HG02981 (cell line): ENCODE measurements at regions not wholly inside any gene's neighbourhood (a gene's known extent, or its start where the extent isn't known, plus 50 kb on each side); places are given as distances from the start of the nearest gene placed in this dataset.
"Not testable (repeated sequence)": the region's sequence is repeated elsewhere in the genome, so short reads cannot be mapped to it uniquely, and the experiment has no call there.

Source experiments
- ATAC-seq: cut with Tn5 transposase; IDR thresholded peaks from one replicate; pipeline ENCODE4 v1.9.1; 2021; ENCODE audit warnings: mild to moderate bottlenecking, moderate library complexity; ENCODE audit not compliant: unreplicated experiment

DNA sequence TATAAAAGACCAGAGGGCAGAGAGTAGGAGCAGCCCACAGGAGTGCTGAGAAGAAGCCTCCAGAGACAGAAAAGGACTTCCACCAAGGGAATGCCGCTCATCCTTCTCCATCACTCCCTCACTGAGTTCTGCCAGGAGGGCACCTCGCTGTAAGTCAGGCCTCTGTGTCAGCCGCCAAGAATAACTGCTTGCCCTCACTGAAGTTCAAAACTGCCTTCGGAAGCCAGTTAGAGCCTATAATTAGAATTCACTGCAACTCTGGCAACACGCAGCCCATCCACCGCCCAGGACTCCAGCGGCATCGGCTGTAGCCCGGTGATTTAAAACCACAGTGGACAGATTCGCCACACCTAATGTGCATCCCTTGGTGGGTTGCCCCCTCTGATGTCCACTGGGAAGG, 281.8 kb upstream of the ZNF507 start:
- ATAC-seq: no peak

DNA sequence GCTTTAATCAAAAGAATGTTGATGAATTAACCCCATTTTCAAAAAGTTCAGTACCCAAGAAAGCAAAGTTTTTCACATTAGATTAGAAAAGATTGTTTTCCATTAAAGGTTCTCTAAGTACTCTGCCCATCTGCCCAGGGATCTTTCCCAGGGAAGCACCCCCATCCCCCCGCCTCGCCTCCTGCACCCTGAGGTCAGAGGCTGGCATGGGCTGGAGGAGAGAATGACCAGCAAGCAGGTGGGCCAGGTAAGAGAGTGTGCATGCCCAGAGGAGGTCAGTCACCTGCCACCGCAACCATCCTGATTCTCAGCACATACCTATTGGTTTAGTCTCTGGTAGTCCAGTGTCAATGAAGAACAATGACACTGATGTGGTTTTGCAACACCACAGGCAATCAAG, 279.4 kb upstream of the ZNF507 start:
- ATAC-seq: no peak

DNA sequence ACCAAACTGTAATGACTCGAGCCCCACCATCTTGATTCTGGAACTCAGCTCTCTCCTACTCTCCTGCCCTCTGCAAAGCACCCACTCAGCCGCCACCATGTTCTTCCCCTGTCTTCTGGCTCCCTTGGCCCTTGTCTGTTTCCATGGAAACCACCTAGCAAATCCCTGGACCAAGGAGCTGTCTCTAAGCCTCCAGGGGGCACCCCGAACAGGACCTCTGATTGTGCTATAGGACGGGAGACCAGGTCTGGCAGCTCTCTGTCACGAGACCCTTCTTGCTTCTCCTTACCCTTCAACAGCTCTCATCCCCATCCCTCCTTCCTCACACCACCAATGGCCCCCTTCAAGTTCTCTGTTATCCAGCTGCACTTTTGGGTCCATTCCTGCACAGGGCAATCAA, 277.7 kb upstream of the ZNF507 start:
- no peak for ATAC-seq

DNA sequence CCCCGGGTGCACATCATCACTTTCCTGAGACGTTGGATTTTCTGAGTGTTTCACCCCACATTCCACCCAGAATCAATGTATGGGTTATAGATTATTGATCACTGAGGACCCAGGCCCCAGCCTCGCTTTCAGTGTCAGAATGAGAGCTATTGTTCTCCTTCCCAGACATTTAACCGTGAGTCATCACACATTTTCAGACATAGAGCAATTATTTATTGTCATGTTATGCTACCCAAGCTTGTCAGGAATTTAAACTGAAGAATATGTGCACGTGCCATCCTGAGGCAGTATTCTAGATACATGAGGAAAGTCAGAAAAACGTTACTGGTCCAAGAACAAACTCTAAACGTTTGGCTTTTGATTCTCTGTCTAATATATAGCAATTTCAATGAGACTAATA, 276.6 kb upstream of the ZNF507 start:
- ATAC-seq: no peak

DNA sequence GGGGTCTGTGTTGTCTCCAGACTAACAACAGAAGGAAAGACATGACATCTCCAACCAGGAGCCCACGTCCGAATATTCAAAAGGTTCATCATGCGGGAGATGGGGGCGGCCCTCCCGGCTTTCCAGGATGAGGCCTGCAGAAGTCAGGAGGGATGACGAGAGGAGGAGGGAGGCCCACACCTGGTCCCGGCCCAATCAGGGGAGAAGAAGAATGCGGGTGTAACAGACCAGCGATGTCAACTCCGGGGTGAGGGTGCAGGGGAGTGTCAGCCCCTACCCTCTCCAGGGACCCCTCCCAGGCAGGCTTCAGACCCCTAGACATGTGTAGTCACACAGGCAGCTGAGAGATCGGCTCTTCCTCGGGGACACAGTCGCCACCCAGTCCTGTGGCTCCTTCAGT, 275.3 kb upstream of the ZNF507 start:
- no peak for ATAC-seq

DNA sequence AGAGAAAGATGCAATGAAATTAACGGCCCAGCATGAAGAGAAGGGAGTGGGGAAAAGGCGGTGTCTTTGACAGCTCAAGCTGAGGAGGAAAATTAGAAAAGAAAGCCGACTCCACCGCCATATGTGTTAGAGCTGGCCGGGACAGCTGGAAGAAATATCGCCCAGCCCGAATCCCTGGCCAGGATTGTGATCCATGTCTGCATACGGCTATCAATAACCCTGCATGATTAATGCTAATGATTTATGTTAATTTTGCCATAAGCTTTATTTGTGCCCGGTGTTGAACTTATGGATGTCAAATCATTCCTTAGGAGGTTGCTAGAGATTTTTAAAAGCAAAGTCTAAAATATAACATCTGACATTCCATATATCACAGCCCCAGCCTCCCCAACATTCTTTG, 263.4 kb upstream of the ZNF507 start:
- ATAC-seq: no peak

DNA sequence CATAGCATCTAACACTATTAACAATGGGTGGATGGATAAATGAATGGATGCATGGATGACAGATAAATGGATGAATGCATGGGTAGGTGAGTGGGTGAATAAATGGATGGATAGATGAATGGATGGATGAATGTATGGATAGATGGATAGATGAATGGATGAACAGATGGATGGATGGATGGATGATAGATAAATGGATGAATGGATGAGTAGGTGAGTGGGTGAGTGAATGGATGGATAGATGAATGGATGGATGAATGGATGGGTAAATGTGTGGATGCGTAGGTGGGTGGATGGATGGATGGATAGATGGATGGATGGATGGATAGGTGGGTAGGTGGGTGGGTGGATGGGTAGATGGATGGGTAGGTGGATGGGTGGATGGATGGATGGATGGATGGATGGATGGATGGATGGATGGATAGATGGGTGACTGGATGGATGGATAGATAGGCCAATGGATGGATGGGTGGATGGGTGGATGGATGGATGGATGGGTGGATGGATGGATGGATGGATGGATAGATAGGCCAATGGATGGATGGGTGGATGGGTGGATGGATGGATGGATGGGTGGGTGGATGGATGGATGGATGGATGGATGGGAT, 260.6 kb upstream of the ZNF507 start:
- not testable (repeated sequence) for ATAC-seq

DNA sequence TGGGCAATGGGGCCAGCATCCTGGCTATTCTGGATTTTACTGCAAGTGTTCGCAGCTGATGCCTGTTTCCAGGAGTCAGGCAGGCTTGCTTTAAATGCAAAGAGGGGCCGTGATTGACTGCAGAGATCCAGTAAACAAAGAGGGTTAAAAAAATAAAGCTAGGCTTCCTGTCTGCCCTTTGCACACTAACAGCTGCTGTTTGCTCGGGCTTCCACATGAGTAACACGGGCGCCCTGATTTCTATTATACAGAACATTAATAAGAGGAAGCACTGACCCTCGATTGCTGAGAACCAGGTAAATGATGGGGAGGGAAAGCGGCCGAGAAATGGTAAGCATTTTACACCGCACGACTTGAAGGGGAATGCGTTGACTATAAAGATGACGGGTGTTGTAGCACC, 254.2 kb upstream of the ZNF507 start:
- ATAC-seq: no peak

DNA sequence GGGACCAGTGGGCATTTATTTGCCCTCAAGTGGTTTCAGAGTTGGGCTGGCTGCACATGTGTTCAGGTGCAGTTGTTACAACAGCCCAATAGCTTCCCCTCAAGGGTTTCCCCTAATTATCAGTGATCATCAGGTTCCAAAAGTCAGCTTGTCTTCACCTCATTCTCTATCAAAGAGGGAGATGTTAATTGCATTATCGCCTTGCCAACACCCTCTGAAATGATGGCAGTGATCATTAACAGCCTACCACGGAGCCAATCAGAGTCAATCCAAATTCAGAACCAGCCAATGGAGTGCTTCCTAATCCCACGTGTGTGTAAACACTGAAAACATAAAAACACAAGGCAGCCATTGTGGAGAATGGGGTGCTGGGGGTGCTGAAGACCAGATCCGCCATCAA, 248.4 kb upstream of the ZNF507 start:
- ATAC-seq: no peak

DNA sequence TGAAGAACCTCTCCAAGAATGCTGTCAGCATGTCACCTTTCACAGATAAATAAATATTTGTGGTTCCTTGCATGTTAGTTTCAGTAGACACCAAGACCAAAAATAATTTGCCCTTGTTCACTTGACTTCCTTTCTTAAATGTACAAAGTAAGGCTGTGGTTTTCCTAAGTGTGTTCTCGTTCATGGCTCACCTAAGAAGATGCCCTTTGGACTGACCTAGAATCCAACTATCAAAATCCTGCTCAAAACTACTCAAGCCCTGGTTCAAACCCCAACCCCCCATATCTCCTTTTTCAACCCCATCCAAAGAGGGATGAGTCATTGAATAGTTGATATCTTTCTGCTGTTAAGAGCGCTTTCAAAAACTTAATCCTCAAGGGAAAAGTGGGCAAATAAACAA, 247.8 kb upstream of the ZNF507 start:
- no peak for ATAC-seq

DNA sequence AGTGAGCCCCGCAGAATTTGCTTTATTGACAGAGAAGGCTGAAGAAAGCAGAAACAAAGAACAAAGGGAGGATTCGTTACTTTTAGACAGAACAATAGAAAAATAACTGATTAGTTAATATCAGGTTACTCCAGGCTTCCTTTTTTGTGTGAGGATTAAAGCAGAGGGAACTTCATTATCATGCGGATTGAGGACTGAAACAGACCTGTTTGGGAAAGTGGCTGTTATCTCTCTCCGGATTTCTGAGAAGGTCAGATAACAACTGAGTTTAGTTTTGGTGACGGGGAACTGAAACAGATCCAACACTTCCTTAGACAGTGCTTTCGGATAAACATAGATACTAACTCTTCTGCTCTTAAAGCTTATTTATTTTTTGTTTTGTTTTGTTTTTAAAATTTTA, 246.4 kb upstream of the ZNF507 start:
- no peak for ATAC-seq

DNA sequence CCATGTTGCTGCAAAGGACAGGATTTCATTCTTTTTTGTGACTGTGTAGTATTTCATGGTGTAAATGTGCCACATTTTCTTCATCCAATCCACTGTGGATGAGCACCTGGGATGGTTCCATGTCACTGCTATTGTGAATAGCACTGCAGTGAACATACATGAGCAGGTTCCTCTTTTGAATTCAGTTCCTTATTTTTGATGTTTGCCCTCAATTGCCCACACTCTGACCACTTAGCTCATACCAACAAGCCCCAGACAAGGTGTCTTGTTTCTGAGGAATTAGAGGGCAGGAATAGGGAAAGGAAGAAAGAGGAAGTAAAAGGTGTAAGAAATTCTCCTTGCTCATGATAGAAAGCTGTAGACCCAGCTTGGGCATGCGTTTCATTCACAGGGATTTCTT, 244.2 kb upstream of the ZNF507 start:
- ATAC-seq: no peak

DNA sequence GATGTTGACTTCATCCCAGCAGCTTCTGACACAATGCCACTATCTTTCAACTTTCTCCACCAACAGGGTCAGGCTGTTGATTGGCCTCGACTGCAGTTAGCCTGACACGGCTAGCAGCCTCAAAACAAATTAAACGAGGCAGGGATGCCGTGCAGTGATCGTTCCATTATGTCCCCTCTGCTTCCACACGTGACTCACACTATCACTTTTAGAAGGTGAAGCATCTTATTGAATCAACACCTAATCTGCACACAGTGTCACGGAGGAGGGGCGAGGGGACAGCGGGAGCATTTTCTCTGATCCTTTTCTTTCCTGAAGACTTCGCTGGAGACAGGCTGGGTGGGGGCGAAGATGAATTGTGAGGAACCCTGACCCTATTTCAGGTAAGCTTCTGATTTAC, 241.9 kb upstream of the ZNF507 start:
- ATAC-seq: no peak

DNA sequence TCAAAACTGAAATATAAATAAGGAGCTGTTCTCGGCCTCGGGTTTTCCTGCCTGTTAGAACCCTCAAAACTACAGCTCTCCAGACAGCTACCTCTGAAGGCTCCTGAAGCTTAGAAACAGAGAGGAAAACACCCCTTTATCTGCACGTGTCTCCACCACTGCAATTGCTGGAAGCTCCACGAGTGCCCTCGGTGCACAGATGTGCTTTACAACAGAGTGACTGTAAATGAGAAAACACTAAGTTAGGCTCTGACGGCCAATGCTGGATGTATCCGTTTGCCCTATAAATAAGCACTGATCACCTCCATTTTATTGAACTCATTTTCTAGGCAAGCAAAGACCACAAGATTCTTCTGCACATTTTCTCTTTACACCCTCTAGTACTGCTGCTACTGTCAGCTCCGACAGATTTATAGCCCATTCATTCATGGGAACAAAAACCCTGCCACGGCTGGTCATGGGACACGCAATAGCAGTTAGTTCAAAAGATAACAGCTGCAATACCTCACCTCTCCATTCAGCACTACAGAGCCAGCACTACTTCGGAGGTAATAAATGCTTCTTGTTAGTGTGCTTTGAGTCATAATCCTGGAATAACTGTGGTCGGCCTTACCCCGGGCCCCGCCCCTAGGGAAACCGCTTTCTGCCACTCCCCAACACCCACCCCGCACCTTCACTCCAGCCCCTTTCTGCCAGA, 241.1 kb upstream of the ZNF507 start:
- ATAC-seq: no peak

DNA sequence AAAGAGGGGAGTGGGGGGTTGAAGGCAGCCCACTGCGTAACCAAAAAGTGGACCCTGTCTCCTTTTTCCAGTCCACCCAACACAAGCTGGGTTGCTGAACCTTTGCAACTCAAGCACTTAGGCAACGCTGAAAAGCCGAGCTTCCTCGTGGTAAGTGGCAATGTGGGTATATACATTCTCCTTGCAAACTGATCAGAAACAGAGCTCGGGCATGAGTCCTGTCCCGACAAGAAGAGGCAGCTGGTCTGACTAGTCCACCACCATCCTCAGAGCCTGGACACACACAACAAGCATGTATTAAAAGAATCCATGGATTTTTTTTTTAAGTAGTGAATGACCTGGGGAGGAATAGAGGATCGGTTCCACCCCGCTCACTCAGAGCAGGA, 240.6 kb upstream of the ZNF507 start:
- no peak for ATAC-seq

DNA sequence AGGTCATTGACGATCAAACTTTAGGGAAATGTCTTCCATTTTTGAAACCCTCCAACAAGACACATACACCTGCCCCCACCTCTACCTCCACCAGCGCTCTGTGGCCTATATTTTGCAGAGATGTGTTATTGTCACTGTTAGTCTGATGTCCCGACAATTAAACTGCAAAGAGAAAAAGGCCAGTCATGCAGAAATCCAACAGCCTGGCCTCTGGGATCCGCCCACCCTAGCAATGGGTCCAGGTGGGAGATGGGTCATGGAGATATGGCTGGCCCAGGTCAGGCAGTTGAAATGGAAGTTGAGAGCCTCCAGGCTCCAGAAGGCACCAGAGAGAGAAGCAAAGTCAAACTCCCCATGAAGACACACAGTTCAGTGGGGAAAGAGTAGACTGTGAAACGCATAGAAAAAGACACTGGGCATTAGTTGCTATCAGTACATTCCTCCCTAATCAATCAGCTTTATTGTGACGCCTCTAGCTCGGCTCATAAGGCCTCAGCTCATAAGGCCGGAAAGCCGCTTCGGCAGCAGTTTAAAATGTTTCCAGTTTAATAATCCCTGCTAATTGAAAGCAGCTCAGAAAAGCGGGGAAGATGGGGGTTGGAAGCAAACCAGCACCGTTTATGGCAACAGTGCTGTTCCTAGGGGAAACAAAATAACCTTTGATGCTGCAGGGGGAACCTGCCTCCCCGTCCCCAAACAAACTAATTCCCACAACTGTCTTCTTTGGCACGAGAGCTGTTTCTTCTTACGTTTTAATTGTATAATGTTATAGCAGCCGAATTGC, 239.7 kb upstream of the ZNF507 start:
- ATAC-seq: no peak

DNA sequence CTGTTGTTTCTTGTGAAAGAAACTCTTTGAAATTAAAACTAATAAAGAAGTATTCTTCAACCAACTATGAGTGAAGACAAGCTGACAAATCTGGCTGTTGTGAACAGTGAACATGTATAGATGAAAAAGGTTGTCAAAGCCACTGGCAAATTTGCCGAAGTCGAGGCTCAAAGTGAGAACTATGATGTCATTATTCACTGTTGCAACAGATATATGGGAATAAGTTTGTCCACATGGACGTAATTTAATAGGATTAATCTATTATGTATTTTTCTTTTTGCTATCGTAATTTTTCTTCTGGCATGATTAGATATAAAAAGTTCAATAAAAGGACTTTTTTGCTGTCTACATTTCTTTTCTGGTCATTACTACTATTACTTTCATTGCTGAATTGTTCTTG, 223.2 kb upstream of the ZNF507 start:
- no peak for ATAC-seq

DNA sequence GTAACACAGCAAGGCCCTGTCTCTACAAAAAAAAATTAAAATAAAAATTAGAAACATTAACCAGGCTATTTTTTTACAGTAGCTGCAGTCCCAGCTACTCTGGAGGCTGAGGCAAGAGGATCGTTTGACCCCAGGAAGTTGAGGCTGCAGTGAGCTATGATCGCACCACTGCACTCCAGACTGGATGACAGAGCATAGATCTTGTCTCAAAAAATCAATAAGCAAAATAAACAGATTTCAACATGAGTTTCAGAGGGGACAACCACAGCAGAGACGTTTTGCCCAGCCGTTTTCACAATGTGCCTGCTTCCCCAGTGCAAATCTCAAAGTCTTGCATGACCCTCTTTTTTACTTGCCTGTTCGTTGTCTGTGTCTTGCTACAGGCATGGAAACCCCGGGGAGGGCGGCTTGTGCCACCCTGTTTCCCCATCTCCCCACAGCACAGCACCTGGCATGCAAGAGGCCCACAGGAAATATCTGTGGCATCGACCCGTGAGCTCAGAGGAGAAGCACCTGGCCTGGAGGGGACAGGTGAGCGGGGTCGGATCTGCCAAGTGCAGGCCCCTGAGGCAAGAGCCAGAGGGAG, 222.0 kb upstream of the ZNF507 start:
- no peak for ATAC-seq

DNA sequence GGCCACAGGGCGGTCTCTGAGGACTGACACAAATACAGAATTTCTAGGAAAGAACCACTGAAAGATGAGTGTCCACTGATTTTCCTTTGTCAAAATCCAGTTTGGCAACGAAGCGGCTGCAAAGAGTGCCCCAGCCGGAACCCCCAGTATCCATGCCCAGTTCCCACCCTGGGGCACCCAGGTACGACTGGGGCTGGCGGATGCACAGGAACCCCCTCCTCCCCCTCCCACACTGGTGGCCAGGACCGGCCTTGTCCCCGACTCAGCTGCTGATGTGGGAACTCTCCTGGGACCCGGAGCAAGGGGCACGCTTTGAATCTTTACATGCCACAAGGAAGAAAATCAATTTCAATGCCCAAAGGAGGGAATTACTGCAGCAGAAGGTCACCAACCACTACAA, 220.8 kb upstream of the ZNF507 start:
- no peak for ATAC-seq

DNA sequence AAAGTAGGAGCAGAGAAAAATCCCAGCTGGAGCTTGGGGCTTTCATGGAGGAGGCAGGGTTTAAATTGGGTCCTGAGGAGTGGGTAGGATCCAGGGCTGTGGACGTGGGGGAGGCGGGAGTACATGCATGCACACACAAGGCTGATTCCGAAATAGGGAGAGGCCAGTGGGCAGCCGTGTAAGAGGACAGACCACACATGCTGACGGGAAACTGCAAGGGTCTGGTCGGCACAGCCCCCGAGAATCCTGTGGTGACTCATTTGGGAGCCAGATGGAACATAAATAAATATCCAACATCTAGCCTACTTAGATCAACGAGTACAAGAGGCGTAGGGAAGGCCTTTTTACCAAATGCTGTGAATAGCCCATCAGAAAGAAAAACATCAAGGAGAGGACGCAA, 216.3 kb upstream of the ZNF507 start:
- no peak for ATAC-seq

DNA sequence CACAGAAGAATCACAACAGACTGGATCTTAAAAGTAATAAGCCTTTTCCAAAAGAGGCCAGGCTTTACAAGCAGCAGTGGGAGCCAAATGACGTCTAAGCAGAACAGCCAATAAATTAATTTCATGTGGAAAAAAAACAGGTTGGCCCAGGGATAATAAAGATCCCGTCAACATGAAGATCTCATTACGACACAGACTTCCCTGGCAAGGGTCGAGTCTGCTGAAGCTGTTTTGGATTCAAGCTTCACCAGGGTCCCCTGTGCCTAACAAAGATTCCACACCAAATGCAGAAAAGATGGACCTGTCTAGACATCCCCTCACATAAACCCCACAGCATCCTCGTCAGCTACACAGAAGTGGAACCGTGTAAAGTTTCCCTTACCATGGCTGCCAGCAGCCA, 215.1 kb upstream of the ZNF507 start:
- no peak for ATAC-seq

DNA sequence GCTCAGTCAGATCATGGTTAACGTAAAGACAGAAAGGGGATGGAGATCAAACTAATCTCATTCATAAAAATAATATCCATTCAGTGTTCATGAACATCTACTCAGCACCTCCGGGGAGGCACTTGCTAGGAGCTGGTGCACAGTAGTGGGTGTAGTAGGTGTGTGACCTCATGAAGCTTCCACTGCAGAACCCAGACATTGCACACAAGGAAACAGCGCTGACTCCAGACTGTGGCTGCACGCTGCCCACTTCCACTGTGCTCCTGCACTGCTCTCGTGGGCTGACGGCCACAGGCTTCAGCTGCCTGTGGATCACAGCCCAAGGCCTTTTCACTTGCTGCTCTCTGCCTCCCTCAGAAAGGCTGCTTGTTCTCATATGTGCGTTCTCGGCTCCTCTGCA, 214.4 kb upstream of the ZNF507 start:
- ATAC-seq: no peak
